H4 (cell line): ENCODE measurements at regions not wholly inside any gene's neighbourhood (a gene's known extent, or its start where the extent isn't known, plus 50 kb on each side); places are given as distances from the start of the nearest gene placed in this dataset.

ENCODE experiments used
- DNase-seq: peaks from one replicate; pipeline ENCODE4 v3.0.0-alpha.2; 2015; ENCODE audit warnings: low spot score

DNA sequence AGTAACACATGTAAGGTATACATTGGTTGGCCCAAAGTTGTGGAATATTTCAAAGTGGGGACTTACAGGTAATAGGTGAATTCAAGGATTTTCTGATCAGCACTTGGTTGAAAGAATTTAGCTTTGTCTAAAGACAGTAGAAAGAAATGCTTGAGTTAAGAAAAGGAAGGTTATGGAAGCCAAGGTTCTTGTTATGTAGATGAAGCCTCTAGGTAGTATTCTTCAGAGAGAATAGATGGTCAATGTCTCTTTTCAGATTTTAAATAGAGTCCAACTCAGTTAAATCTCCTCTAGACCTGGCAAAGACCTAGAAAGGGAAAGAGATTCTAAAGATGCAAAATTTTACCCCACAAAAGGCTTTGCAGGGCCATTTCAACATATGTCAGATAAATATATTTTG, 157.4 kb downstream of the ANKRD30B start:
- DNase-seq = no peak

DNA sequence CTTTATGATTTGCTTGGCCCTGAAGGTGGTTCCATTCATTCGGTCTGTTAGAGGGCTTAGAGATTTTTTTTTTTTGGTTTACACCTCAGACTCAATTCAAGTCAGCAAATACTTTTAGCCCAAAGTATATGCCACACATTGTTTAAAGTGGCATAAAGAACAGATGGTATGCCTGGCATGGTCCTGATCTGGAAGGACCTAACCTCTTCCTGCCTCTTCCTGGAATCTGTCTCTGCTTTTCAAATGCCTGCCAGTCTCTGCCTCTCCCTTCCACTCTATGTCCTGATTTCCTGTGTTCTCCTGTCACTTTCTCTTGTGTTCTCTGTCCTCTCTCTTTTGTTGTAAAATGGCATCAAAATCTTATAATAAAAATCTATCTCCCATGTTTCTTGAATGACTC, 158.0 kb downstream of the ANKRD30B start:
- DNase-seq = no peak

DNA sequence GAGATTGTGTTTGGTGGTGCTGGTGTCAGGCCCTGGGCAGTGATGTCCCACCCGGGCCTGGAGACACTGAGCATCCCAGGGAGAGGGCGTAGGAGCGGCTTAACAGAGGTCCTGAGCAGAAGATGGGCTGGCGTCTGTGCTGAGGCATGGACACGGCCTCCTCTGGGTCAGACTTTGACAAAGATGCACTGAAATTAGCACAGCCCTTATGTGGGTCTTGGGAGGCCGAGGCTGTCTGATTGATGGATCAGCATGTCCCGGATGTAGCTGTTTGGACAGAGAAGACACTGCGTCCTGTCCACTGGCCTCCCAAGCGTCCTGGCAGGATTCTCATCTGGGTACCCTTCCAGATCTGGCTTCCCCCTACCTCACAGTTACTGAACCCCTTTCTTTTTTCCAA, 159.4 kb downstream of the ANKRD30B start:
- DNase-seq = no peak

DNA sequence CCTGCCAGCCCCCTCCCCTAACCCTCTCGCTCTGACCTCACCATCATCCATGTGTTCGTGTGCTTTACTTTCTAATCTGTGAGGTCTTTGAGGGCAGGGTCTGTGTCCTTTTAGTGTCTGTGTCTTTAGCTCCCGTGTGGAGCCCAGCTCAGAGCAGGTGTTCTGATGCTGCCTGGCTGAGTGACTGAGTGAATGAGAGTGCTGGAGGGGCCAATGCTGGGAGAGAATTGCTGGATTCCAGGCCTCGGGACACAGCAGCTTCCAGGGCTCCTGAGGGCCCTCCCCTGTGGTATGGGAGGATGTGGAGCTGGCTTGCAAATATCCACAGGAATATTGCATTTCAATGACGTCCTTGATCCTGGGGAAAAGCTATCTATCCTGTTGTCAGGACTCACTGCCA, 160.6 kb downstream of the ANKRD30B start:
- no peak for DNase-seq

DNA sequence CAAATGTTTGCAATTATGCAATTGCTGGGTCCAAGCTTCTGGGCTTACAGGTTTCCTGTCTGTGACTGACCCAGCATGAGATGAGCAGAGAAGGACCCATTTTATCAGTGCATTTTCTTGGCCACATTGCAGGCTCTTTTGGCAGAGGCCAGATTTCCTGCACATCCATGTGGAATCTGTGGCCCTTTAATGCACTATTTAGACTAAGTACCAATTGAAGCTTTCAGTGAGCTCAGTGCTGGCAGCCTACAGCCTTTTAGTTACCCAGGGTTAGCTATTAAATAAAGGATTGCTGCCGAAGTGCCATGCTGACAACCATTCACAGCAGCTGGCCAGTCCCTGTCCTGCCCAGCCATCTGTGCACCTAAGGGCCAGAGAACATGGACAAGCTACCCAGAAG, 165.0 kb downstream of the ANKRD30B start:
- DNase-seq = no peak

DNA sequence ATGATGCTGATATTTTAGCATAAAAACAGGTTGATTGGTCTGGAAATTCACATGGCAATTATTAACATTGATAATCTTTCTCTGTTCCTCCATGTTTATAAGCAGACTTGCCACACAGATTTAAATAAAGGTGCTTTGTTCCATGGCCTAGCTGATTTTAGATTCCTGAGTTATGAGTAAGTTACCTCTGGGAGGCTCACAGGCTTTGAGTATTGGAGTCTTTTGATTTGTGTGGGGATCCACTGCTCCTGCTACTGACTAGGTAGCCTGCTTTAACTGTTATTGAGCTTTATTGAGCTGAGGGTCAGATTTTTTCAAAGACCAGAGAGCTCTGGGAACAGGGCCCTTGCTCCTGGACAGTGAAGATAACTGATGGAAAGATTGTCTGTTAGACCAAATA, 166.1 kb downstream of the ANKRD30B start:
- DNase-seq = no peak

DNA sequence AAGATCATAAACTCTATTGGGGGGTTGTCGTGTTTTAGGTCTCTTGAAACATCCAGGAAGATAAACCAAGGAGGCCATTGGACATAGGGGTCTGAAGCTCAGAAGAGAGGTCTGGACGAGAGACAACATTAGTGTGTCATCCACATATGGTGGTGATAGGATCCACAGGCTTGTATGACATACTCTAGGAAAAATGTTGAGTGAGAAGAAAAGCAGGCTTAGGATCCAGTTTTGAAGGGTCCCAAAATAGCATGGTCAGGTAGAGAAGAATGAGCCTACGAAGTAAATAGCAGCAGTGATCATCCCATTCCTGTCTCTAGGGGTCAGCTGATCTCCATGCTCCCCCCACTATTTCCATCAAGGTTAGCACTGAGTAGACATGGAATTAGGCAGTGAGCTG, 166.8 kb downstream of the ANKRD30B start:
- no peak for DNase-seq

DNA sequence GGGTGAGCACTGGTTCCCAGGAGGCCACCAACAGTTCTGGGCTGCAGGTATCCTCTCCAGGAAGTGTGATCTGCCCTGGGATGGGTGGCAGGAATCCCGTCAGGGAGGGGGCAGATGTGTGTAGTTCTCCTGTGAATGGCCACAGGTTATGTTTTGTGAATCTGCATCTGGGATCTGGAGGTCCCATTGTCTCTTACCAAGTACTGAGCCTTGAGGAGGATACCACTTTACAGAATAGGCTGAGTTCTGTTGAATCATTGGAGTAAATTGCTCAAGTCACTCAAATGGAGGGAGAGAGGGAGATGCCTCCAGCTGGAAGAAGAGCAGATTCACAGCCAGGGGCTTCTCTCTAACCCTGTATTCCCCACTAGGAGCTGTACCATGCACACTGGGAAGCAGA, 168.2 kb downstream of the ANKRD30B start:
- no peak for DNase-seq

DNA sequence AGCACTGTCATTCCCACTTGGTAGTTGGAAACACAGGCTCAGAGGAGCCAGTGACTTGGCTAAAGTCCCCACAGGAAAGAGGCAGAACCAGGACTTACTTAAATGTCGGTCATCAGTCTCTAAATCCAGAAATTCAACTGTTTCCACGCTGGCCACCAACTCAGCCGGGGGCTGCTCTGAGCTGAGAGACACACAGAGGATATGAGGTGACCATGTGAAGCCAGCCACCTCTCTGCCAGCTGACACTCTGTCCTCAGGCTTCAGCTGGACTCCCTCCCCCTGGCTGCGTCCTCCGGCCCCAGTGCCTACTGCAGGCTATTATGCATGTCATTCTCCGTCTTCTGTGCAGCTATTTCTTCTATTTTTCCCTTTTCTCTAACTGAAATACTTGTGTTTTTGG, 168.9 kb downstream of the ANKRD30B start:
- no peak for DNase-seq

DNA sequence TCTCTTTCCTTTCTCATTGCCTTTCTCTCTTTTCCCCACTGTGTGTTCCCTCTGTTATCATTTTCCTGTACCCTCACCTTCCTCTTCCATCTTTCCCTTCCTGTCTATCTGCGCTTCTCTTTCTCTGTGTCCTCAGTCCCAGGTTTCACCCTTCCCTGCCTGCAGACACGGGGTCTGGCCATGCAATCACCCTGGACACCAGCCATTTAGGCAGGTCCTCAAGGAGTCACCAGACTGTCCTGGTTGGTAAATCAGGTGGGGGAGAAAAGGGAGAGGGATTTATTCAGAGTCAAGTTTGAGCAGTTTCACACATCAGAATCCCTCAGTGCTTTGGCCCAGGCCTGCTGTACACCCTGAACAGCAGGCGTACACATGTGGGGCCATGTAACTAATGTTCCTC, 169.3 kb downstream of the ANKRD30B start:
- no peak for DNase-seq

DNA sequence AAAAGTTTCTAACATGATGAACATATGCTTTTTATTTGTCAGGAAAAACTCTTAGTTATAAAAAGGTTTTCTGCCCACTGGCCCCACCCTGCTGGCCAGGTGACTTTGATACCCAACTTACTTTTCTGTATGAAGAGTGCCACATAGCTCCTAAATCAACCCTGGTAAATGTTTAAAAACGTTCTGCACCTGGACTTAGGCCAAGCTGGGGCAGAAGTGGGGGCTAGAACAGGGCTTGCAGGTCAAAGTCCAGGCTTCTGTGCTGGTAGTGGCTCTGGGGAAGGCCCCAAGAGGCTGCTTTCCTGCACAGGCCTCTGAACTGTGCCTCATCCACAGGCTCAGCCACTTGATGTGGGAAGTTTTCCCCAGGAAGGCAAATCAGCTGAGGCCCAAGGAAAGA, 171.7 kb downstream of the ANKRD30B start:
- DNase-seq = no peak

DNA sequence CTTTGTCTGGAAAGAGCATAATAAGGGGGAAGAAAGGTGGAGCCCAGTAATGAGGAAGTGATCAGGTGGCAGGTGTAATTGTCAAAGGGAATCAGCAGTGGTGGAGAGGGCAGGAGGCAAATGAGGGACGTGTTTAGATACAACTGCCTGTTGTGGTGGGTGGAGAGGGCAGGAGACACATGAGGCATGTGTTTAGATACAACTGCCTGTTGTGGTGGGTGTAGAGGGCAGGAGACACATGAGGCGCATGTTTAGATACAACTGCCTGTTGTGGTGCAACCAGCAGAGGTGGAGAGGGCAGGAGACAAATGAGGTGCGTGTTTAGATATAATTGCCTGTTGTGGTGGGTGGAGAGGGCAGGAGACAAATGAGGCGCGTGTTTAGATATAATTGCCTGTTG, 173.1 kb downstream of the ANKRD30B start:
- no peak for DNase-seq

DNA sequence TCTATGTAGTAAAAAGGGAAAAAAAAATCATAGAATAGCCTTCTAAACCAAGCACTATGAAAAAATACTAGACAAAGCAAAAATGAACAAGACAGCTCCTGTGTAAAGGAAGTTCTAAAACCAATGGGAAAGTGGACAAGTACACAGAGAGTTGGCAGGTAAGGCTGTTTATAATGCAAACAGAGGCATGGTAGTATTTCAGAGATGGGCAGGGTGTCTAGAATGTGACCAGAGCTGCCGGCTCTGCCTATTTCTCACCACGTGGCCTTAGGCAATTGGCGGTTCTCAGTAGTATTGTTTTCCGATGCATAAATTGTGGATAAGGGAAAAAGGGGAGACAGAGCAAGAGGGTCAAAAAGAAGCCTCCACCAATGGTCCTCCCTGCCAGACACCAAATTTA, 173.6 kb downstream of the ANKRD30B start:
- no peak for DNase-seq

DNA sequence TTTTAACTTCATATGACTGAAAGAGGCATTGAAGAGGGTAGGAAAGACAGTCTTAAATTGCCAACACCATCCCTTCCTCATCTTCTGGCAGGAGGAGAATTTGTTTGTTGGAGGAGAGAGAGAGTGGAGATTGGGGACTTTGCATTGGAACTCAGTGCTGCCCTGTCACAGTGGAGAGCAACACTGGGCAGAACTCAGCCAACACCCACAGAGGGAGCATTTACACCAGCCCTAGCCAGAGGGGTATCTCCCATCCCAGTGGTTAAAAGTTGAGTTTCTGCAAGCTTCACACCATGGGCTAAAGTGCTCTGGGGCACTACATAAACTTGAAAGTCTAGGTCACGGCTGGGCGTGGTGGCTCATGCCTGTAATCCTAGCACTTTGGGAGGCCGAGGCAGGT, 174.1 kb downstream of the ANKRD30B start:
- DNase-seq = no peak

DNA sequence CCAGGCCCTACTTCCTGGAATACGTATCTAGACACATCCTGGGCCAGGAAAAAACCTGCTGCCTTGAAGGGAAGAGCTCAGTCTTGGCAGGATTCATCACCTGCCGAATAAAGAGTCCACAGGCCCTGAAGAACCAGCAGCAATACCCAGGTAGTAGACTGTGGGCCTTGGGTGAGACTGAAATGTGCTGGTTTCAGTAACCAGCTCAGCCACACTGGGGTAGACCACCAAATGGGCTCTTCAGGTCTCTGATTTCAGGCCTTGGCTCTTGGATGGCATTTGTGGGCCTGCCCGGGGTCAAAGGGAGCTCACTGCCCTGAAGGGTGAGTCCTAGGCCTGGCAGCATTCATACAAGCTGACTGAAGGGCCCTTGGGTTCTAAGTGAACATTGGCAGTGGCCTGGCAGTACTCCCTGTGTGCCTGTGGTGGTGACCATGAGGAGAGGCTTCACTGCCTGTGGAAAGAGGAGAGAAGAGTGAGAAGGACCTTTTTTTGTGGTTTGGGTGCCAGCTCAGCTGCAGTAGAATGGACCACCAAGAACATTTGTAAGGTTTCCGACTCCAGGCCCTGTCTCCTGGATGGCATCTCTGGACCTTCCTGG, 175.1 kb downstream of the ANKRD30B start:
- no peak for DNase-seq

DNA sequence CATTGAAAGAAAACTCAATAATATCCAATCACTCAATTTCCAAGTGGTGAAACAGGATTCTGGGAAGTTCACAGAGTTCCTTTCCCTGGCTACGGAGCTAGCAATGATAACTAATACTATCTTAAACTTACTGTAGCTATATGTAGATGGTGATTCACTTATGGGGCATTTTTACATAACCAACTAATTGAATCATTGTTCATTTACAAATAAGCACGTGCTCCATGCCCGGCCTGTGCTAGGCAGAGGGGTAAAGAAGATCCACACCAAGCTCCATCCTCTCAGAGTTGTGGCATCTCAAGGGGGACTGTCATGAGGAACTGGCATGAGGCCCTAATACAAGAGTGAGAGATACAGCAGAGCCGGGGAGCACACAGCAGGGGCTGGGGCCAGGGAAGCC, 176.3 kb downstream of the ANKRD30B start:
- DNase-seq = no peak

DNA sequence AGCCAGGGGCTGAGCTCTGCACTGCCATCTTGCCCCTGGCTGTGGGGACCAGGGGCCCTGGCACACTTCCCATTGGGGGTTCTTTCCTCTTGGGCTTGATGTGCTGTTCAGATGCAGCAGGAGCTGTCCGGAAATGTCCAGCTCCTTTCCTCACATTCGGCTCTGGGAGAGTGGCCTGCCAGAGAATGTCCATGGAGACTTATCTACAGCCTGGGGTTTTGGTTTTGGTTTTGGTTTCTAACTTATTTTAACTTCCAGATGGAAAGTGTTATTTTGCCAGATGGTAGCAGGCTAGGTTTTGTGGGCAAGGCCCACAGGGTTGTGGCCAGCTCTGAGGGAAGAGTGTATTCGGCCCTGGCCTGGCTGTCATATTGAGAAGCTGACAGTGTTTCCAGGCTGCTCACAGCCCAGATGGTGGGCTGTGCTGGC, 177.3 kb downstream of the ANKRD30B start:
- peak; percentile 55 for DNase-seq

DNA sequence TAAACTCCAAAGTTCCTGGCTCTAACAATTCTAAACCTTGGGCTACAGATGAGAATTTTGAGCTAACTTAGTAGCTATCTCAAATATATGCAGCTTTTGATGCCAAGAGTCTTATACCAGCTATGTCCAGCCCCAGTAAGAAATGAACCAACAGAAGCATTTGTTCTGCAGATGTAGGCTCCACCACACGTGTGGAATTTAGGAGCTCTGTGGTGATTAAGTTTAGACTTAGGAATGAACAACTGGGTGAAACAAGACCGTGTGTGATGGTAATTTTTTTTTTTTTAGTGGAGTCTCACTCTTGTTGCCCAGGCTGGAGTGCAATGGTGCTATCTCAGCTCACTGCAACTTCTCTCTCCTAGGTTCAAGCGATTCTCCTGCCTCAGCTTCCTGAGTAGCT, 179.7 kb downstream of the ANKRD30B start:
- DNase-seq = no peak

DNA sequence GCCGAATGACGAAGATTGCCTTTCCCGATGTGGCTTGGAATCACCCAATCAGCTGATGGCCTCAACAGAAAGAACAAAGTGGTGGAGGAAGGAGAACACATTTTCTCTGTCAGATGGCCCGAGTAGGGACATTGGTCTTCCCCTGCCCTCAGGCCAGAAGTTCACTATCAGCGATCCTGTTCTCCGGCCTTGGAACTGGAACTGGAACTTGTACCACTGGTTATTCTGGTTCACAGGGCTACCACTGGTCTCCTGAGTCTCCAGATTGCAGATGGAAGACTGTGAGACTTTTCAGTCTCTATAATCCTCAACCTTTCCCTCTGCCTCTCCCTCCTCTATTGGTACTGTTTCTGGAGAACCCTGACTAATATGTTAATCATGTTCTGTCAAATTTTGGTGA, 180.4 kb downstream of the ANKRD30B start:
- no peak for DNase-seq

DNA sequence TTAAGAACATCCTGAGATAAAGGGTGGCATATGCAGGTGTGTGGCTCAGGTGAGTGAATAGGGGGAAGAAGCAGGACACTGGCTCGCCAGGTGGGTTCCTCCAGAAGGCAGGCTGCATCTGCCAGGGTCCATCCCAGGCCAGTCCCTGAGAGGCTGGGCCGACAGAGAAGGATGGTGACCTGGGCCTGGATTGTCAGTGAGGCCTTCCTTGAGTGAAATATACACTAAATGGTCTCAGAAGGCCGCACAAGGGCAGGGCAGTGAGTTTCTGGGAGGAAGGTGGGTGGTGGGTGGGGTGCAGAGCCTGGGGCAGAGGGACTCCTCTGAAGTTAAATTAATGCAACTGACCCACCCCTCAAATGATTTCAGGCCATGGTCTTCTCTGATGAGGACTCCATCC, 182.1 kb downstream of the ANKRD30B start:
- DNase-seq = no peak

DNA sequence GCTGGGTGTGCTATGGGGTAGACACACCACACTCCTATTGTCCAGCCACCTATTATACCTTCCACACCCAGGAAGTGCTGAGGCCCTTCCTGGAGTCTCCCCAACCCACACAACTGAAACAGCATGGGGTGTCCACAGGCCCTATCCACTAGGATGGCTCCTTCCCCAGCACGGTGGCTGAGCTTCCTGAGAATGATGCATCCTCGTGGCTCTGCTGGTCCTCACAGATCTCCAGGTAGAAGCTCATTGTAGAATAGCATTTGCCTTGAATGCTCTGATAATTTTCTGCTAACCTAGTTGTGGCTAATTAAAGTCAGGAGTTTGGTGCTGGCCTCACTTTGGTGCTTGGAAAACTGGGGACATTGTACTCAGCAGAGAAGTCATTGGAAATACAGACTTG, 182.6 kb downstream of the ANKRD30B start:
- no peak for DNase-seq

DNA sequence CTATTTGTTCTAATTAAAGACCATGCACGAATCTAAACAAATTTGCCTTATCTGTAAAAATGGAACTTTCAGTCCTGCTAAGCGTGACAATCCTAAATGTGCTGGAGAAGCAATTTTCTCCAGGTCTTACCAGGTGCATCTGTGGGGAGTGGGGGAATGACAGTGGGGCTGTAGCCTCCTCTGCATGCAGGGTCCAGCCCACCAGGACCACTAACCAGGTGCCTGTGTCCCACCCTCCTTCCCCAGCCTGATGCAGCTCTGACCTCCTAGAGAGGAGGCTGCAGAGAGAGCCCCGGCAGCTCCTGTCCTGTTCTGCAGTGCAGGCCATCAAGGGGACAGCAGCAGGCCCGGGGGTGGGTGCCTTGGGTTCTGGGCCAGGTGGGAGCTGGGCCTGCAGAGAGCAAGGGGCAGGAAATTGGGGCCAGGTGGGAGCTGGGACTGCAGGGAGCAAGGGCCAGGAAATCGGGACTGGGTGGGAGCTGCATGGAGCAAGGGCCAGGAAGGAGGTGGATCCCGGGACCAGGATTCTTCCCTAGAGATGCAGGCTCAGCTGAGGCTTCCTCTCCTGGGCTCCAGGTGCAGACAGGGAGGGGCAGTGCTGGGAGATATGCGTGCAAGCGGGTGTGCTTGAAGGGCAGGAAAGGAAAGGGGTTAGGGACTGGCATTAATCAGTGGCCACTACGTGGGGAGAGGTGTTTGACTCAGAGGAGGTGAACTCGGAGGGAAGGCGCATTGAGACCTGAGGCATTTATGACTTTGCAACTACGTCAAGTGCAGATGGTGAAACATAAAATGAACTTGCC, 185.3 kb downstream of the ANKRD30B start:
- DNase-seq = no peak

DNA sequence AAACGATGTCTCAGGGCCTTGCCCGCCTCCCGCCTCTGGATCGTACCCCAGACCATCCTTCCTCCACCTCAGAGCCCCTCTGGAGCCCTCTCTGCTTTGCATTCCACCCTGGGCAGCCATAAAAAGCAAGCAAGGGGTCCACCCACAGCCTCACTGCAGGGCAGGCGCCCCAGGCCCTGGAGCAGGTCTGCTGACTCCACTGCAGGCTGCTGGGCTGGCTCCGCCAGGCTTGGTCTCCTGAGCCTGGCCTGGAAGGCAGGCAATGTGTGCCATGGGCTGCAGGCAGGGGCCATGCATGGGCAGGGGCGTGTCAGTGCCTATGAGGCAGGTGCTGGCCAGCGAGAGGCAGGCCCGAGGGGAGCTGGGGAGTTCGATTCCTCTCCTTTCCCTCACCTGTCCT, 186.0 kb downstream of the ANKRD30B start:
- DNase-seq = no peak

DNA sequence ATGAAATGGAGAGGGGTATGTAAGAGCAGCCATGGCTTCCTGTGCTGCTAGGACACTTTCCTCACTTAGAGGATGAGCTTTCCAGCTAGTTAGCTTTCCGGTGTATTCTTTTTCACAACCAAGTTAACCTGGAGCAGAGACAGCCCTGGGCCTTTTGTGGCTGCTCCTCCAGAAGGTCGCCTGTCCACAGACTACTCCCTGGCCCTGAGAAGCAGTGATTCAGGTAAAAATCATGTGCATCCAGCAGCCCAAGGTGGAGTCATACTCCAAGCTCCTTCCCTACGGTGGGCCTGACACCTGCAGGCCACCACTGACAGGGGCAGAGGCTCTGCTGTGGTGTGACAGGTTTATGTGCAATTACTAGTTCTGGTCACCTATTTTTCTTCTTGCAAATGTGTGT, 187.2 kb downstream of the ANKRD30B start:
- no peak for DNase-seq
